ENCODE measurements at regions not wholly inside any gene's neighbourhood (a gene's known extent, or its start where the extent isn't known, plus 50 kb on each side); places are given as distances from the start of the nearest gene placed in this dataset.

- Histone ChIP-seq H3K4me1 (ENCODE audit: insufficient read depth) (peaks cover 4% of the 10 kb centered on the region; the same call in 1 of the 2 replicates), H3K4me2 (no peak overlapping the region), H3K79me2 (replicated peaks; ENCODE audit: insufficient read depth) (no peaks in the 10 kb centered on the region), H3K27ac (ENCODE audit: low read depth) (no peak overlapping the region), H3K36me3 (ENCODE audit: insufficient read depth) (no peaks in the 10 kb centered on the region), H2AFZ (no peak overlapping the region), H3F3A (replicated peaks; ENCODE audit: low read depth) (no peaks in the 10 kb centered on the region), H3K9me2 (ENCODE audit: insufficient read depth) (no peaks in the 10 kb centered on the region), H3K27me3 (ENCODE audit: insufficient read depth) (no peaks in the 10 kb centered on the region), H3K4me3 (no peak overlapping the region), H4K20me1 (replicated peaks; ENCODE audit: insufficient read depth) (no peaks in the 10 kb centered on the region)
- ATAC-seq (no peak), DNase-seq (ENCODE audit: low spot score) (no peak)
- no peaks in the 10 kb centered on the region for H3K36me3 Mint-ChIP-seq (ENCODE audit: low read depth)
- no peaks in the 10 kb centered on the region for H3K27me3 Mint-ChIP-seq (ENCODE audit: insufficient read depth, low read depth, poor library complexity)
- no peak overlapping the region for H3K4me3 Mint-ChIP-seq
- no peaks in the 10 kb centered on the region for H3K9me3 Mint-ChIP-seq
- TF ChIP-seq STAT1 (IDR thresholded peaks at IDR 0.05; ENCODE audit: unreplicated experiment): no peak
- TF ChIP-seq EZH2phosphoT487 (IDR thresholded peaks at IDR 0.05; ENCODE audit: unreplicated experiment): no peak
- TF ChIP-seq NANOG (IDR thresholded peaks at IDR 0.05; ENCODE audit: borderline replicate concordance): no peak
- no peak for TF ChIP-seq POLR2AphosphoS5 (IDR thresholded peaks at IDR 0.05; ENCODE audit: low read depth)
- no peak overlapping the region for H3K27ac Mint-ChIP-seq
- H3K4me1 Mint-ChIP-seq: peaks cover 12% of the 10 kb centered on the region; the same call in 2 of the 3 replicates
Measured at GRCh38 chr13:91050970-91051369, 296.5 kb upstream of the MIR17HG start.

GRCh38 chr13:91052876-91053275, 294.6 kb upstream of the MIR17HG start:
- Histone ChIP-seq H4K20me1 (replicated peaks; ENCODE audit: insufficient read depth) (no peaks in the 10 kb centered on the region), H3K27me3 (ENCODE audit: insufficient read depth) (no peaks in the 10 kb centered on the region), H3K36me3 (ENCODE audit: insufficient read depth) (no peaks in the 10 kb centered on the region), H3K27ac (ENCODE audit: low read depth) (no peak overlapping the region), H3F3A (replicated peaks; ENCODE audit: low read depth) (no peaks in the 10 kb centered on the region), H2AFZ (no peak overlapping the region), H3K4me2 (no peak overlapping the region), H3K4me3 (no peak overlapping the region), H3K4me1 (ENCODE audit: insufficient read depth) (peaks cover 9% of the 10 kb centered on the region; the same call in 1 of the 2 replicates), H3K9me2 (ENCODE audit: insufficient read depth) (no peaks in the 10 kb centered on the region), H3K79me2 (replicated peaks; ENCODE audit: insufficient read depth) (no peaks in the 10 kb centered on the region)
- TF ChIP-seq EZH2phosphoT487 (IDR thresholded peaks at IDR 0.05; ENCODE audit: unreplicated experiment): no peak
- no peak for TF ChIP-seq REST (IDR thresholded peaks at IDR 0.05; ENCODE audit: unreplicated experiment)
- TF ChIP-seq ZNF331 (CRISPR knock-in tag; IDR thresholded peaks at IDR 0.05; ENCODE audit: low read depth): no peak
- no peak for TF ChIP-seq EZH2 (IDR thresholded peaks at IDR 0.05; ENCODE audit: low read depth, unreplicated experiment)
- no peak for TF ChIP-seq NANOG (IDR thresholded peaks at IDR 0.05; ENCODE audit: borderline replicate concordance)
- TF ChIP-seq CTCF (conservative IDR thresholded peaks at IDR 0.05; ENCODE audit: low read depth in 2 of 2): no peak
- TF ChIP-seq POLR2AphosphoS5 (IDR thresholded peaks at IDR 0.05; ENCODE audit: low read depth): no peak
- DNase-seq (ENCODE audit: low spot score) (no peak), ATAC-seq (no peak)
- Mint-ChIP-seq H3K27me3 (ENCODE audit: insufficient read depth, low read depth, poor library complexity) (no peaks in the 10 kb centered on the region), H3K27ac (no peak overlapping the region), H3K4me1 (peaks cover 14% of the 10 kb centered on the region; the same call in 2 of the 3 replicates), H3K4me3 (no peak overlapping the region), H3K36me3 (ENCODE audit: low read depth) (no peaks in the 10 kb centered on the region; the same call in 2 of the 3 replicates), H3K9me3 (peaks cover 2% of the 10 kb centered on the region; the same call in 1 of the 3 replicates)

Data from GM23338 (cell line).